ENCODE measurements at regions not wholly inside any gene's neighbourhood (a gene's known extent, or its start where the extent isn't known, plus 50 kb on each side); places are given as distances from the start of the nearest gene placed in this dataset.
"Not testable (repeated sequence)": the region's sequence is repeated elsewhere in the genome, so short reads cannot be mapped to it uniquely, and the experiment has no call there.

- DNase-seq: no peak
Observed at GRCh38 chr21:25234857-25235801, 372.2 kb downstream of the MRPL39 start.

GRCh38 chr21:25220954-25221353 lies 386.3 kb downstream of the MRPL39 start:
- no peak for DNase-seq

GRCh38 chr21:25220169-25220568 lies 387.1 kb downstream of the MRPL39 start:
- DNase-seq: no peak

- no peak for DNase-seq
Observed at GRCh38 chr21:25215698-25216384, 391.4 kb downstream of the MRPL39 start.

GRCh38 chr21:25214676-25215075 lies 392.6 kb downstream of the MRPL39 start:
- DNase-seq: no peak

GRCh38 chr21:25199944-25200343 lies 407.3 kb downstream of the MRPL39 start:
- DNase-seq: no peak

GRCh38 chr21:25191141-25191540 lies 416.1 kb downstream of the MRPL39 start:
- no peak for DNase-seq

- DNase-seq: no peak
Observed at GRCh38 chr21:25189497-25189896, 417.8 kb downstream of the MRPL39 start.

GRCh38 chr21:25188677-25189079 lies 418.6 kb downstream of the MRPL39 start:
- DNase-seq: no peak

- DNase-seq: no peak
Observed at GRCh38 chr21:25186273-25186672, 421.0 kb downstream of the MRPL39 start.

GRCh38 chr21:25183577-25183976 lies 423.7 kb downstream of the MRPL39 start:
- DNase-seq: no peak

- DNase-seq: not testable (repeated sequence)
Observed at GRCh38 chr21:25181690-25182089, 425.6 kb downstream of the MRPL39 start.

- no peak for DNase-seq
Observed at GRCh38 chr21:25179116-25179515, 428.2 kb downstream of the MRPL39 start.

GRCh38 chr21:25176637-25177412 lies 430.5 kb downstream of the MRPL39 start:
- DNase-seq: no peak

GRCh38 chr21:25175938-25176337 lies 431.3 kb downstream of the MRPL39 start:
- no peak for DNase-seq

GRCh38 chr21:25171438-25171837 lies 435.8 kb downstream of the MRPL39 start:
- no peak for DNase-seq

- DNase-seq: no peak
Observed at GRCh38 chr21:25170681-25171080, 436.6 kb downstream of the MRPL39 start.

- DNase-seq: no peak
Observed at GRCh38 chr21:25169370-25169769, 437.9 kb downstream of the MRPL39 start.

- not testable (repeated sequence) for DNase-seq
Observed at GRCh38 chr21:25166904-25167303, 440.4 kb downstream of the MRPL39 start.

GRCh38 chr21:25161571-25161970 lies 445.7 kb downstream of the MRPL39 start:
- DNase-seq: no peak

- DNase-seq: not testable (repeated sequence)
Observed at GRCh38 chr21:25155020-25155419, 452.3 kb downstream of the MRPL39 start.

- no peak for DNase-seq
Observed at GRCh38 chr21:25149022-25149421, 458.3 kb downstream of the MRPL39 start.

GRCh38 chr21:25139414-25139813 lies 467.9 kb downstream of the MRPL39 start:
- no peak for DNase-seq

All from SHP77 (cell line).